Psoas muscle (tissue), 7 donors: ENCODE measurements at regions not wholly inside any gene's neighbourhood (a gene's known extent, or its start where the extent isn't known, plus 50 kb on each side); places are given as distances from the start of the nearest gene placed in this dataset.

ENCODE experiments used
- ATAC-seq, 4 donors: fragments of 200-7000 bp; cut with Tn5 transposase; one replicate each; pipeline ENCODE4 v1.9.1; 2020; ENCODE audit warnings: moderate library complexity in 3 of 4, mild to moderate bottlenecking in 2 of 4
- DNase-seq, 2 donors: peaks; one replicate each; pipeline ENCODE4 v3.0.0-alpha.2; 2020
- H3K27ac ChIP-seq: fragments of 200-600 bp; one replicate; pipeline ENCODE4 v1.8.0; 2022
- H3K27me3 ChIP-seq, 3 donors: fragments of 200-600 bp in 1 of 3; one replicate each; pipeline versions ENCODE4 v1.6.1 to v1.8.0; 2013 to 2022; ENCODE audit warnings: low read length in 2 of 3, mild to moderate bottlenecking in 2 of 3, moderate library complexity in 1 of 3; ENCODE audit not compliant: insufficient read depth in 3 of 3
- H3K36me3 ChIP-seq, 2 donors: fragments of 200-600 bp in 1 of 2; one replicate each; pipeline versions ENCODE4 v1.6.1 to v1.8.0; 2013 to 2022; ENCODE audit warnings: low read depth in 1 of 2, mild to moderate bottlenecking in 1 of 2, moderate library complexity in 1 of 2; ENCODE audit not compliant: insufficient read depth in 1 of 2
- H3K4me1 ChIP-seq: fragments of 200-600 bp; one replicate; pipeline ENCODE4 v1.8.0; 2022
- H3K4me3 ChIP-seq: fragments of 200-600 bp; one replicate; pipeline ENCODE4 v1.8.0; 2022; ENCODE audit warnings: mild to moderate bottlenecking
- H3K9me3 ChIP-seq: fragments of 200-600 bp; one replicate; pipeline ENCODE4 v1.8.0; 2022
- WGBS, 3 donors: extraction: QIAGEN DNeasy Blood & Tissue Kit; methylation state at CpG; one replicate each; pipeline versions ENCODE4 v1.1.6 to v1.1.7; 2013; 5-methylcytosine and 5-hydroxymethylcytosine counted together
- intact Hi-C, 2 donors: fragments of 100-400 bp; cut with DNase I; formaldehyde crosslinking; loops; one replicate each; pipeline versions ENCODE4 v1.11.0 to v1.14.2; 2022
- TF ChIP-seq, protein P1 (sequence below): fragments of 200-600 bp; IDR thresholded peaks from one replicate; pipeline ENCODE4 v1.8.0; 2022; ENCODE audit warnings: antibody characterized with exemption
- donor health status: healthy with polysubstance abuse.
- donor health status: DM: no; HTN: no; CAD: no; lungs with moderate emphysema.
- donor health status: Bipolar disorder and iron deficiency.
- donor health status: healthy.
- donor health status: DM: yes; HTN: yes; CAD: no.
- donor health status: DM: no; HTN: no; CAD: no.
- donor health status: DM: yes; HTN: yes; CAD: no.

DNA sequence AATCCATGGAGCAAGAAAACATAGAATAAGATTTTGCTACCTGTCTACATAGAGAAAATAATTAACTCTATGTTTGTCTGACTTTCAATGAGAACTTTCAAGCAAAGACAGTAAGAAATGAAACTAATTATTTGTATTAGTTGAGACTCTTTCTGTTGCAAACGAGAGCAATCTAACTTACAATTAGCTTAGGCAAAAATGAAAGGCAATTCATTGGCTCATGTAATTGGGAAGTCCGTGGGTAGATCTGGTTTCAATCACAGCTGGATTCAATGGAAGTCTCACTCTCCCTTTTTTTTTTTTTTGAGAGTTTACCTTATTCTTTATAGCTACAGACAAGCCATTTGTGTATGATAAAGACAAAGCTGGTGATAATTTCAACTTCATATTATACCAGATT lies 68.2 kb upstream of the STXBP5 start:
- H3K4me1 ChIP-seq: no peaks in the 10 kb centered on the region
- 38 to 42% (median 38%) methylated on average over 2 of the region's 2 CpGs for WGBS, 3 donors
- H3K36me3 ChIP-seq: no peaks in the 10 kb centered on the region
- no peaks in the 10 kb centered on the region for H3K9me3 ChIP-seq
- ATAC-seq (no peak), DNase-seq (no peak)
- intact Hi-C loops: no loop called here
- H3K27ac ChIP-seq: no peak overlapping the region
- no peaks in the 10 kb centered on the region for H3K27me3 ChIP-seq
- no peak overlapping the region for H3K4me3 ChIP-seq
- TF ChIP-seq, protein P1, sequence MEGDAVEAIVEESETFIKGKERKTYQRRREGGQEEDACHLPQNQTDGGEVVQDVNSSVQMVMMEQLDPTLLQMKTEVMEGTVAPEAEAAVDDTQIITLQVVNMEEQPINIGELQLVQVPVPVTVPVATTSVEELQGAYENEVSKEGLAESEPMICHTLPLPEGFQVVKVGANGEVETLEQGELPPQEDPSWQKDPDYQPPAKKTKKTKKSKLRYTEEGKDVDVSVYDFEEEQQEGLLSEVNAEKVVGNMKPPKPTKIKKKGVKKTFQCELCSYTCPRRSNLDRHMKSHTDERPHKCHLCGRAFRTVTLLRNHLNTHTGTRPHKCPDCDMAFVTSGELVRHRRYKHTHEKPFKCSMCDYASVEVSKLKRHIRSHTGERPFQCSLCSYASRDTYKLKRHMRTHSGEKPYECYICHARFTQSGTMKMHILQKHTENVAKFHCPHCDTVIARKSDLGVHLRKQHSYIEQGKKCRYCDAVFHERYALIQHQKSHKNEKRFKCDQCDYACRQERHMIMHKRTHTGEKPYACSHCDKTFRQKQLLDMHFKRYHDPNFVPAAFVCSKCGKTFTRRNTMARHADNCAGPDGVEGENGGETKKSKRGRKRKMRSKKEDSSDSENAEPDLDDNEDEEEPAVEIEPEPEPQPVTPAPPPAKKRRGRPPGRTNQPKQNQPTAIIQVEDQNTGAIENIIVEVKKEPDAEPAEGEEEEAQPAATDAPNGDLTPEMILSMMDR: no peak

DNA sequence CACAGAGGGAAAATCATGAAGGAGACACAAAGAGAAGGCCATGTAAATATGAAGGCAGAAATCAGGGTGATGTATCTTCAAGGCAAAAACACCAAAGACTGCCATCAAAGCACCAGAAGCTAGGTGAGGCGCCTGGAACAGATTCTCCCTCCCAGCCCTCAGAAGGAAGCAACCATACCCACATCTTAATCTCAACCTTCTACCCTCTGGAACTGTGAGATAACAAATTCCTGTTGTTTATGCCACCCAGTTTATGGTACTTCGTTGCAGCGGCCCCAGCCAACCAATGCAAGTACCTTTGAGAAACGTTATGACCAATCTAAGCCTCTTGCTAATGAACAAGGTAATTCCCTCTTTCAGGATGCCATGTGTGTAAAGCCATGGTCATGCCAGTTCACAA lies 66.2 kb upstream of the STXBP5 start:
- TF ChIP-seq, protein P1: no peak
- Histone ChIP-seq H3K36me3 (no peaks in the 10 kb centered on the region), H3K27me3 (no peaks in the 10 kb centered on the region), H3K4me3 (no peak overlapping the region), H3K9me3 (no peaks in the 10 kb centered on the region), H3K4me1 (no peaks in the 10 kb centered on the region), H3K27ac (no peak overlapping the region)
- intact Hi-C loops: no loop called here
- 67 to 78% (median 74%) methylated on average over 4 of the region's 4 CpGs for WGBS, 3 donors
- ATAC-seq (no peak), DNase-seq (no peak)

DNA sequence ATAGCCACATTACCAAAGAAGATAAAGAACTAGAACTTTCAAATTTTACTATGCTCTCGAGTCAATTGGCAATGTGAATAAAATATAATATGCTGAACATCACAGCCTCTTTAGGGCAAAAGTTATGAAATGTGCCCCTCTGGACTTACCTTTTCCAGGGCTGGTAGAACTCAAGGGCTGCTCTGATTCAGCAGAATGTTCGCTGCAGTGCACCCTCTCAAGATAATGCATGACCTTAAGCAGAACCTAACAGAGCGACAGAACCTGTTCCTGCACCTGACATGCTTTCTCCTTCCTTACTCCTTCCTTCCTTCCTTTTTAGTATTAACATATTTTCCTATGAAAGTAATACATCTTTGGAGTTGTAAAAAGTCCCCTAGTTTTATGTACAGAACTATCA lies 65.4 kb upstream of the STXBP5 start:
- no peaks in the 10 kb centered on the region for H3K27me3 ChIP-seq
- no peak overlapping the region for H3K27ac ChIP-seq
- H3K9me3 ChIP-seq: no peaks in the 10 kb centered on the region
- no peaks in the 10 kb centered on the region for H3K36me3 ChIP-seq
- no peaks in the 10 kb centered on the region for H3K4me1 ChIP-seq
- TF ChIP-seq, protein P1: no peak
- 76 to 83% (median 83%) methylated on average over 3 of the region's 3 CpGs for WGBS, 3 donors
- intact Hi-C loops: no loop called here
- DNase-seq: no peak
- no peak for ATAC-seq
- no peak overlapping the region for H3K4me3 ChIP-seq

DNA sequence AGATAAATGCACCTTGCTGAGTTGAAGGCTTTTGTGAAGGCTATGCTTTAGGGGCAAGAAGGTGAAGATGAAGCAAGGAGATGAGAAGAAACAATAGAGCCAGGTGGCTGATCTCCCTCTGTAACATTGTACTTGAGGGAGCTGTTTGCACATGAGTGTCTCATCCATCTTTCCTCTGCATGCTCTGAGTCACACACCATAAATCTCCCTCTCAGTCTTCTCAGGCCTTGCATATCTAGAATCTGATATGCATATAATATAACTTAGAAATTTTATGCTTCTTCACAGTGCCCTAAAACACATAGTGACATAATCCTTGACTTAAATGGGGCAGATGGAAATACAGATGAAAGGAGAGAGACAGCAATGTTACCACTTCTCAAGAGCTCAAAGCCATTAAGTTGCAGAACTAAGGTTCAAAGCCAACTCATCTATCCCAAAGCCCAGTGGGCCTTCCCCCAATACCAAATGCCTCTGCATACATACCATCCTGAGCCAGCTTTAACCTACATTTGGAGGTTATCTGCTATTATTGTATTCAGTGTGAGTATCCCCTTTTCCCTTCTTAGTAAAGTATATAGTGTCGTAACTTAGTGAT lies 62.4 kb upstream of the STXBP5 start:
- no peak for ATAC-seq
- no peaks in the 10 kb centered on the region for H3K4me1 ChIP-seq
- no peak overlapping the region for H3K27ac ChIP-seq
- no peaks in the 10 kb centered on the region for H3K27me3 ChIP-seq
- intact Hi-C loops: no loop called here
- TF ChIP-seq, protein P1: no peak
- H3K4me3 ChIP-seq: no peak overlapping the region
- H3K36me3 ChIP-seq: no peaks in the 10 kb centered on the region
- WGBS, 3 donors: 84 to 96% (median 88%) methylated on average over 1 of the region's 1 CpG
- H3K9me3 ChIP-seq: no peaks in the 10 kb centered on the region
- no peak for DNase-seq

DNA sequence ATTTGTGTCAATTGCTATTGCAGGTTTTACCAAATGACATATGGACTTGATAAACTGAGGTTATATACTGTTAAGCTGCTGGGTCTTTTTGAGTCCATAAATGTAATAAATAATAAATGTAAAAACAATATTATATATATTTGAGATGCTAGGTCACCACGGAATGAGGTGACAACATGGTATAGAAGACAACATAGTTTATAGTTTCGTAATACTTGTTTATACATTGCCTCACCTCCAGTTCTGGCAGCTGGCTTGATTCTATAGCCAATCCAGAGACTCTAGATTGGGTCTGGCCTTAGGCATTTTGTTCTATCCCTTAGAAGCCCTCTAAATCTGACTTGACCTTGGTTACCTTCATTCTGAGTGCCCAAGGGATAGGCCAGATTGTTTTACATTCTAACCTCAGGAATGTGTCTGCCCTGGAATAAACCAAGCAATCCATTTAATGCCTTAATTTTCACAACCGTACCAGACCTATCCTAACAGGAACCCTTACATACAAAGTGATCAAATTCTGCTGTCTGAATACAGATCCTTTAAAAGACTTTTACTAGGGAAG lies 61.5 kb upstream of the STXBP5 start:
- Histone ChIP-seq H3K4me3 (no peak overlapping the region), H3K27ac (no peak overlapping the region), H3K36me3 (no peaks in the 10 kb centered on the region), H3K4me1 (no peaks in the 10 kb centered on the region), H3K9me3 (no peaks in the 10 kb centered on the region), H3K27me3 (no peaks in the 10 kb centered on the region)
- no peak for DNase-seq
- ATAC-seq: no peak
- 56 to 67% (median 63%) methylated on average over 3 of the region's 3 CpGs for WGBS, 3 donors
- TF ChIP-seq, protein P1: no peak
- intact Hi-C loops: no loop called here
